ENCODE measurements at regions not wholly inside any gene's neighbourhood (a gene's known extent, or its start where the extent isn't known, plus 50 kb on each side); places are given as distances from the start of the nearest gene placed in this dataset.

GRCh38 chr2:155099784-155100183 lies 401.3 kb downstream of the KCNJ3 start:
- DNase-seq (ENCODE audit: extremely low spot score): no peak
- POLR2A ChIA-PET: no interaction called here
- TF ChIP-seq CTCF (IDR thresholded peaks at IDR 0.05; ENCODE audit: control extremely low read depth, extremely low read depth, low read depth, missing control alignments): no peak
- CTCF ChIA-PET: no interaction called here

GRCh38 chr2:155095613-155096012 lies 397.1 kb downstream of the KCNJ3 start:
- POLR2A ChIA-PET: no interaction called here
- no peak for TF ChIP-seq CTCF (IDR thresholded peaks at IDR 0.05; ENCODE audit: control extremely low read depth, extremely low read depth, low read depth, missing control alignments)
- CTCF ChIA-PET: no interaction called here
- DNase-seq (ENCODE audit: extremely low spot score): no peak

- DNase-seq (ENCODE audit: extremely low spot score): no peak
- TF ChIP-seq CTCF (IDR thresholded peaks at IDR 0.05; ENCODE audit: control extremely low read depth, extremely low read depth, low read depth, missing control alignments): no peak
- CTCF ChIA-PET: no interaction called here
- POLR2A ChIA-PET: no interaction called here
Observed at GRCh38 chr2:155080373-155080772, 381.9 kb downstream of the KCNJ3 start.

- no peak for TF ChIP-seq CTCF (IDR thresholded peaks at IDR 0.05; ENCODE audit: control extremely low read depth, extremely low read depth, low read depth, missing control alignments)
- ChIA-PET POLR2A (interaction anchor here (0.6 kb wide), 1 partner anchor 771 kb away, joined by 5 read pairs; no protein-coding TSS in a partner anchor), CTCF (interaction anchor here (1.0 to 1.1 kb wide), 2 partner anchors 19 to 48 kb away, joined by 3 read pairs; no protein-coding TSS in a partner anchor)
- no peak for DNase-seq (ENCODE audit: extremely low spot score)
Observed at GRCh38 chr2:155070489-155070888, 372.0 kb downstream of the KCNJ3 start.

GRCh38 chr2:155062922-155063258 lies 364.4 kb downstream of the KCNJ3 start:
- no peak for TF ChIP-seq CTCF (IDR thresholded peaks at IDR 0.05; ENCODE audit: control extremely low read depth, extremely low read depth, low read depth, missing control alignments)
- no peak for DNase-seq (ENCODE audit: extremely low spot score)
- CTCF ChIA-PET: no interaction called here
- POLR2A ChIA-PET: no interaction called here

- ChIA-PET CTCF (interaction anchor here (0.9 kb wide), 1 partner anchor 14 kb away, joined by 3 read pairs; no protein-coding TSS in a partner anchor), POLR2A (no interaction called here)
- TF ChIP-seq CTCF (IDR thresholded peaks at IDR 0.05; ENCODE audit: control extremely low read depth, extremely low read depth, low read depth, missing control alignments): no peak
- no peak for DNase-seq (ENCODE audit: extremely low spot score)
Observed at GRCh38 chr2:155062250-155062921, 363.9 kb downstream of the KCNJ3 start.
